Right cardiac atrium (tissue), 5 donors: ENCODE measurements at regions not wholly inside any gene's neighbourhood (a gene's known extent, or its start where the extent isn't known, plus 50 kb on each side); places are given as distances from the start of the nearest gene placed in this dataset.
A peak's percentile ranks its signal among the peaks of the same experiment; 100 is the strongest.

Experiments used
- ATAC-seq, 2 donors: fragments of 200-7000 bp; cut with Tn5 transposase; one replicate each; pipeline versions ENCODE4 v1.8.0 to v1.9.1; 2020; ENCODE audit warnings: moderate library complexity in 2 of 2, mild to moderate bottlenecking in 1 of 2
- DNase-seq, 3 donors: peaks; one replicate each; pipeline ENCODE4 v3.0.0-alpha.2; 2020
- H3K27ac ChIP-seq: one replicate; pipeline ENCODE4 v1.5.1; 2013; ENCODE audit warnings: mild to moderate bottlenecking, low read length, control low read depth, moderate library complexity
- H3K27me3 ChIP-seq: one replicate; pipeline ENCODE4 v1.6.1; 2013; ENCODE audit not compliant: control insufficient read depth, insufficient read depth
- H3K4me1 ChIP-seq: one replicate; pipeline ENCODE4 v1.6.1; 2013; ENCODE audit warnings: low read length; ENCODE audit not compliant: control insufficient read depth, insufficient read depth
- H3K4me3 ChIP-seq: one replicate; pipeline ENCODE4 v1.5.1; 2013; ENCODE audit warnings: low read length, control low read depth
- H3K9me3 ChIP-seq: one replicate; pipeline ENCODE4 v1.6.1; 2013; ENCODE audit warnings: low read length; ENCODE audit not compliant: control insufficient read depth
- whole genome bisulfite sequencing: extraction: QIAGEN DNeasy Blood & Tissue Kit; methylation state at CpG from one replicate; pipeline ENCODE4 v1.1.7; 2013; 5-methylcytosine and 5-hydroxymethylcytosine counted together
- intact Hi-C, 4 donors: fragments of 100-400 bp; cut with DNase I; formaldehyde crosslinking; loops; one replicate each; pipeline versions ENCODE4 v1.11.0 to v1.14.0; 2022 to 2023
- donor health status: healthy with polysubstance abuse.
- donor health status: DM: no; HTN: yes; CAD: no.
- donor health status: DM: no; HTN: no; CAD: no.
- donor health status: DM: no; HTN: yes; CAD: no; lungs with severe emphysema.
- donor health status: DM: yes; HTN: yes; CAD: no.

DNA sequence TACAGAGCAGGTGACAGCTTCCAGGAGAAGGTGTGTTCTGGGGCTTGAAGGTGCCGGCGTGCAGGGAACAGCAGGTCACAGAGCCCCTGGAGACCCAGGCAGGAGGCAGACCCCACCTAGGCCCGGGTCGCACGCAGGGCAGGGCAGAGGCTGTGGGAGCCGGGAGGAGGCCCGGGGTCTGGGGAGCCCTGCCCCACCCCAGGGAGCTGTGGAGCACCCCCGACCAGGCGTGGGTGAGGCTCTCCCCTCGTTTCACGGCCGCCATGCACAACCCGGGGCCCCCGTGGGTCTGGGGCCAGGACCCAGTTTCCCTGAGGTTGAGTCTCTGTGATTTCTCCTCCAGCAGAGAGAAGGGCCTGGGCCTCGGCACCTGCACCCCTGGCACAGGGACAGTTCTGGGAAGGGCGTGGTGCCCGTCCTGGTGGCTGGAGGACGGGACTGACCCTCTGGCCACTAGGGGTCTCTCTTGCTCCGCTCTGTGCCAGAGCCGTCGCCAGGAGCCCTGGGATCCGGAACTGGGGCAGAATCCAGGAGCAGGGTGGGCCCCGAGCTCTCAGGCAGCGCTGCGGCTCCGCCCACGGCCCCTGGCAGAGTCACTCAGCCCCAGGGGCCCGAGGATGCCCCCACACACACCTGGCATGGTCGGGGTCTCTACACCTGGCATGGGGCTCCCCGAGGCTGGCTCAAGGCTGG lies 75.2 kb upstream of the FBRSL1 start:
- intact Hi-C loops: loop anchor here (2.0 to 10.0 kb wide), 6 partner anchors 108 to 260 kb away; partner anchors contain the start of genes LRCOL1 (in 2 of the 4) and P2RX2 (in 1 of the 4)
- WGBS: 18% methylated on average over 30 of the region's 30 CpGs
- ATAC-seq (peak; percentile 90 to 93), DNase-seq (peak; percentile 84 to 92 (median 89))
- H3K27me3 ChIP-seq: no peaks in the 10 kb centered on the region
- H3K9me3 ChIP-seq: no peaks in the 10 kb centered on the region
- no peak overlapping the region for H3K4me3 ChIP-seq
- H3K27ac ChIP-seq: no peak overlapping the region
- H3K4me1 ChIP-seq: no peaks in the 10 kb centered on the region

DNA sequence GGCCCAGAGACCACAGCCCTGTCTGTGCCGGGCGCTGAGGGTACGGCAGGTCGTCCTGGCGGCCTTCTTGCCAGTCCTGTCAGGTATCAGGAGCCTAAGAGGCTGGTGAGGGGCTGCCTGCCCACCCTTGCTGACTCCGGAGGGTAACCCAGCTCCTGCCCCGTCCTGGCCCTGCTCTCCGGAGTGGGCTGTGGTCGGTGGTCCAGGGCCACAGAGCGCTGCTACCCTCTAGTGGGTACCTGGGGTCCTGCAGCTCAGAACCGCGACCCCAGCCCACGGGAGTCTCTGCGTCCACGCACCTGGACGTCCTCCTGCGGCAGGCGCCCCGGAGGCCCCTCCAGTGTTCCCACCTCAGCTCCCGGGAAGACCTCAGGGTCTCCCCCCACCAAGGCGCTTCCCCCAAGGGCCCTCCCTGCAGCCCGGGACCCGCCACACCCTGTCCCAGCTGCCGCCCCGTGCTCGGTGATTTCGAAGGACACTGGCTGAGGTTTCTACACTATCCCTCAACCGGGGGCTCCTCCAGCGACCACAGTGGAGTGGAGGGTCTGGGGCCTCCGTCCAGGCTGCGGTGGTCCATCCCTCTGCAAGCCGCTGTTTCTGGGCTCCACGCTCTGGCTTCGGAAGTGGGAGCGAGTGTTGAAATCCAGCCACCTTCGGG lies 75.9 kb upstream of the FBRSL1 start:
- no peaks in the 10 kb centered on the region for H3K9me3 ChIP-seq
- H3K27me3 ChIP-seq: no peaks in the 10 kb centered on the region
- DNase-seq: peak in 2 of 3 donors; percentile 41 to 43
- WGBS: 36% methylated on average over 36 of the region's 36 CpGs
- H3K27ac ChIP-seq: no peak overlapping the region
- ATAC-seq: peak in 1 of 2 donors; percentile 12
- intact Hi-C loops: loop anchor here (2.0 to 10.0 kb wide), 4 partner anchors 111 to 259 kb away; partner anchors contain the start of gene P2RX2 (in 1 of the 4)
- no peaks in the 10 kb centered on the region for H3K4me1 ChIP-seq
- H3K4me3 ChIP-seq: no peak overlapping the region

DNA sequence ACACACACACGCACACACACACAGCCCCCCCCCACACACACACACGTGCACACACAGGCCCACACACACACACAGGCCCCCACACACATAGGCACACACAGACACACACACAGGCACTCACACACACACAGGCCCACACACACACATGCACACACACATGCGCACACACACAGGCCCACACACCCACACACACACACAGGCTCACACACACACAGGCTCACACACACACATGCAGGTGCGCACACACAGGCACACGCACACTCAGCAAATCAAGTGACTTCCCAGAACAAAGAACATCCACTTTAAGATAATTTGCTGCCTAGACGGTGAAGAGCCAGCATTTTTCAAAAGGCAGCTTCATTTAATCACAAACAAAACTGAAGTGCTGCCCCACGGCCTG lies 78.5 kb upstream of the FBRSL1 start:
- Histone ChIP-seq H3K4me1 (no peaks in the 10 kb centered on the region), H3K4me3 (no peak overlapping the region), H3K9me3 (no peaks in the 10 kb centered on the region), H3K27ac (no peak overlapping the region), H3K27me3 (no peaks in the 10 kb centered on the region)
- 78% methylated on average over 7 of the region's 7 CpGs for WGBS
- intact Hi-C loops: loop anchor here (5.0 to 10.0 kb wide), 3 partner anchors 113 to 257 kb away; partner anchors contain the start of gene P2RX2 (in 1 of the 4)
- ATAC-seq (no peak), DNase-seq (peak in 1 of 3 donors; percentile 2)

DNA sequence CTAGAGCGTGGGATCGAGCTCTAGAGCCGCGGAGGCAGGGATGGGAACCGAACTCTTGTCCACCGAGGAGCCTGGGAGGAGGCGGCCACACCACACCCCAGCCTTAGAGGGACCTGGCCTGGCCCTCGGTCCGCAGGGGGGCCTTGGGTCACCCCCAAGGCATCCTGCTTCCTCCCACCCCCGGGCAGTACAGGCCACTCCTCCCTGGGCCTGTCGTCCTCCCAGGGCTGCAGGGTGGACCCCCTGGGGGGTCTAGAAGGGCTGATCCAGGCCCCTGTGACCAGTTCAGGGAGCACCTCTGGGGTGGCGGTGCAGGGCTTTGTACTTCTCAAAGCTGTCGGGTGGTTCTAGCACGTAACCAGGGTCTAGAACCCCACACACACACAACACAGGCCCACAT lies 79.1 kb upstream of the FBRSL1 start:
- intact Hi-C loops: loop anchor here (5.0 to 10.0 kb wide), 3 partner anchors 114 to 256 kb away; partner anchors contain the start of gene P2RX2 (in 1 of the 4)
- DNase-seq (peak in 2 of 3 donors; percentile 14 to 38), ATAC-seq (no peak)
- Histone ChIP-seq H3K27me3 (no peaks in the 10 kb centered on the region), H3K4me3 (no peak overlapping the region), H3K27ac (no peak overlapping the region), H3K4me1 (no peaks in the 10 kb centered on the region), H3K9me3 (no peaks in the 10 kb centered on the region)
- WGBS: 82% methylated on average over 14 of the region's 14 CpGs

DNA sequence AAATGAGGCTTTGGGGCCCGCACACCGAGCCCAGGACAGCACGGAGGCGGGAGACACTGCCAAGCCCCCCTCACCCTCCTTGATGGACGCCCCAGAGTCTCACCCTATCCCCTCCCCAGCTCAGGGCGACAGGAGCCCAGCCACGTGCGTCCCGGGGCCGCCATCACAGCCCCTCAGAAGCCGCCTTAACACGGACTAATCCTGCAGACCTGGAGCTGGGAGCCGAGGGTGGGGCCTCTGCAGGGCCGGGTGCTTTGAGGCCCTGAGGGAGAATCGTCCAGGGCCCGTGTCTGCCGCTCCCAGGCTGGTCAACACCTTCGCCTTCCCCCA lies 79.7 kb upstream of the FBRSL1 start:
- intact Hi-C loops: loop anchor here (5.0 to 10.0 kb wide), 3 partner anchors 115 to 255 kb away; partner anchors contain the start of gene P2RX2 (in 1 of the 4)
- H3K27ac ChIP-seq: no peak overlapping the region
- H3K27me3 ChIP-seq: no peaks in the 10 kb centered on the region
- WGBS: 82% methylated on average over 18 of the region's 18 CpGs
- ATAC-seq (no peak), DNase-seq (peak in 1 of 3 donors; percentile 41)
- no peaks in the 10 kb centered on the region for H3K9me3 ChIP-seq
- H3K4me3 ChIP-seq: no peak overlapping the region
- H3K4me1 ChIP-seq: no peaks in the 10 kb centered on the region

DNA sequence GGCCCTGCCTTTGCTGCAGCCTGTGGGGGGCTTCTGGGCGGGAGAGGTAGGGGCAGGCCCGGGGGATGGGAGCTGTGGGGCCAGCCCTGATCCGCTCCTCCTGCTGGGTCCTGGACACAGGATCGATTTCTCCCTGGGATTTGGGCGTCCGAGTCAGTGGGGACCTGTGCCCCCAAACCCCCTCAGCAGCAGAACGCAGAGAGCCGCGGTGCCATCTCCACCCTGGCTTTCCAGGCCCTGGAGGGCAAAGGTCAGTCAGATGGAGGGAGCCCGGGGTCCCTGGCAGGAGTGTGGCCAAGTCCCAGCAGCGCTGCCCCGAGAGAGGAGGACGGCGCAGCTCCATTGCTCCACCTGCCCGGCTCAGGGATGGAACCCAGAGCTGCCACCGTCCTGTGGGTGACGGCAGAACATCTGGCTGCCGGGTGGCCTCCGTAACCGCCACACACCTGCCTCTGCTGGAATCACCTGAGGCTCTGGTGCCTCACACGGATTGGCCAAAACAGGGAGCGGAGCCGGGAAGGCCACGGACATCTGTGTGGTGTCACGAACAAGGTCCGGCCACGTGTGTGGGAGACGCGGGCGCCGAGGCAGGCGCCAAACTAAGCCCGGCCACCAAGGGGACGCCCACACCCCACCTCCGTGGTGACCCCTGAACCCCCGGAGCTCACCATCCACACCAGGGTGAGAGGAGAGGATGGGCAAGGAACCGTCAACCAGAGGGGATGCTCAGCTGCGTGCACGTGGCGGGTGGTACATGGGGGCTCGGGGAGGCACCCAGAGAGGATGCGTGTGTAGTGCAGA lies 80.3 kb upstream of the FBRSL1 start:
- H3K27ac ChIP-seq: no peak overlapping the region
- intact Hi-C loops: loop anchor here (5.0 to 10.0 kb wide), 3 partner anchors 115 to 255 kb away; partner anchors contain the start of gene P2RX2 (in 1 of the 4)
- no peak overlapping the region for H3K4me3 ChIP-seq
- H3K4me1 ChIP-seq: no peaks in the 10 kb centered on the region
- peak in 2 of 3 donors; percentile 38 to 59 for DNase-seq
- 85% methylated on average over 42 of the region's 42 CpGs for WGBS
- no peak for ATAC-seq
- H3K9me3 ChIP-seq: no peaks in the 10 kb centered on the region
- no peaks in the 10 kb centered on the region for H3K27me3 ChIP-seq

DNA sequence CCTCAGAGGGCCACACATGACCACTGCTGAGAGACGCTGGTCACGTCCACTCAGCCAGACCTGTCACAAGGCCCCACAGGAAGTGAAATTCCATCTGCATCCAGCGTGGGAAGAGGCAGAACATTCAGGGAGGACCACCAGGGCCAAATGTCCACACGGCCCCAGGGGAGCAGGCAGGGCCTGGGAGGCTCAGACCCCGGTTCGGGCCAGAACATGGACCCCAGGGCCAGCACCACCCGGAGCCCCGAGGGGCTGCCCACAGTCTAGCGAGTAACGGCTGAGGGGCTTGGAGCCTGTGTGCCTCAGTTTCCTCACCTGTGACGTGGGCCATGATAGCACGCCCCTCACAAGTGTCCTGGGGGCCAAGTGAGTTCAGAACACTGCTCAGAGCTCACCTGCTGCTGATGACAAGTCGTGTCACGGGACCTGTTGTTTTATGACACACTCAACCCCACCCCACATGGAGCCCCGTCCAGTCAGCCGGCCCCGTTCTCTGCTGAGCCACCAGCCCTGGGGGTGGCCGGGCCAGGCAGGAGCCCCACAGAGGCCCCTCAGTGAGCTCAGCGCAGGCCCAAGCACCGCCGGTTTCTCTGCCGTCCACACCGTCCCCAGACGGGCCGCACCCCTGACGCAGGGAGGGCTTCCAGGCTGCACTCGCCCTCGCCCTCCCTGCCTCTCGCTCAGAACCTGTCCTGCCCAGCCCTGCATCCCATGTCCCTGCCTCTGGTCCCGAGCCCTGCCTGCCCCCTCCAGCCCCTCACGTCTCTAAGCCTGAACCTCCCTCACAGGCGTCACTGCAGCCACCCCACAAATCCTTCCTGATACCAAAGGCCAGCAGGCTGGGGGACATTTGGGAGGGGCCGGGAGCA lies 79.5 kb upstream of the GALNT9 start:
- Histone ChIP-seq H3K27me3 (no peaks in the 10 kb centered on the region), H3K4me3 (no peak overlapping the region), H3K27ac (no peak overlapping the region), H3K9me3 (no peaks in the 10 kb centered on the region), H3K4me1 (no peaks in the 10 kb centered on the region)
- WGBS: 80% methylated on average over 33 of the region's 33 CpGs
- ATAC-seq: no peak
- intact Hi-C loops: no loop called here
- peak; percentile 11 to 53 (median 53) for DNase-seq

DNA sequence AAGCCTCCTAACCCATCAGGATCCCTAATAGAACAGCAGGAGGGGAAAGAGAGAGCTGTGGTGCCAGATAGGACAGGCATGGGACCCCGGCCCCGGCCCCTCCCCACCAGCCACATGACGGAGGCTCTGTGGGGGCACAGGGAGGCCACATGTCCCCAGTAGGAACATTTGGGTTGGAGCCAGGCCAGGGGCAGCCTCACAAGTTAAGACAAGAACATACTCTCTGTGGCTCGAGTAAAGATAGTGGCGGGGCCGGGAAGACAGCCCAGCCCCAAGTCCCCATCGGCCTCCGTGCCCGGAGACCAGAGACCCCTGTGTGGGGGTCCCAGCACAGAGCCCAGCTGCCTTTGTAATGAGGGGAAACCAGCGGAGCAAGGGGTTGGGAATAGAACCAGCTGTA lies 78.6 kb upstream of the GALNT9 start:
- Histone ChIP-seq H3K4me3 (no peak overlapping the region), H3K27me3 (no peaks in the 10 kb centered on the region), H3K4me1 (no peaks in the 10 kb centered on the region), H3K9me3 (no peaks in the 10 kb centered on the region), H3K27ac (no peak overlapping the region)
- 41% methylated on average over 10 of the region's 10 CpGs for WGBS
- ATAC-seq: no peak
- DNase-seq: peak; percentile 16 to 50 (median 40)
- intact Hi-C loops: no loop called here

DNA sequence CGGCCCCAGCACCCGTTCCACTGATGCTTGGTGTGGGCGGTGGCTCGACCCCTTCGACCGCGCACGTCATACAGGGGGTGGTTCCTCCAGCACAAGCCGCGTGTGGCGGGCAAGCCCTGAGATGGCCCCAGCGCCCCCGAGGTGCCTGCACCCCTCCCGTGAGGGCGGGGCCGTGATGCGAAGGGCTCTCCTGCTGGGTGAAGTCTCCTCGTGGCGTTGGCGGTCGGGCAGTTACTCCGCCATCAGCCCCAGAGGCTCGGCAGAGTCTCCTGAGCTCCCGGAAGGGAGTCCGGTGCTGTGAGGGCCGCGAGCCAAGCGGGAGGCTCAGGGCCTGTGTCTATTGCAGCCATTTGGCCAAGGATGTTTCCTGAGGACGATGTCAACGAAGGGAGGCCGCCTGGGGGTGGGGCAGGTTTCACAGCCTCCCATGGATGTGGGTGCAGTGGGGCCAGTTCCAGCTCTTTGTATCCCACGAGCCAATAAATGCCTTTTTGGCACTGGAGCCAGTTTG lies 78.1 kb upstream of the GALNT9 start:
- ATAC-seq: peak in 1 of 2 donors; percentile 14
- intact Hi-C loops: no loop called here
- Histone ChIP-seq H3K27ac (no peak overlapping the region), H3K4me1 (no peaks in the 10 kb centered on the region), H3K27me3 (no peaks in the 10 kb centered on the region), H3K9me3 (no peaks in the 10 kb centered on the region), H3K4me3 (no peak overlapping the region)
- 53% methylated on average over 32 of the region's 32 CpGs for WGBS
- peak; percentile 34 to 55 (median 50) for DNase-seq
